GM06990 (cell line): ENCODE measurements at regions not wholly inside any gene's neighbourhood (a gene's known extent, or its start where the extent isn't known, plus 50 kb on each side); places are given as distances from the start of the nearest gene placed in this dataset.

Experiments used
- DNase-seq: peaks from one replicate; pipeline ENCODE4 v3.0.0-alpha.2; 2011; ENCODE audit not compliant: insufficient read length; ENCODE audit errors: extremely low read depth
- H3K27me3 ChIP-seq: replicated peaks from 2 replicates; pipeline ENCODE4 v1.6.0; 2011; ENCODE audit warnings: low read length; ENCODE audit not compliant: control insufficient read depth, insufficient read depth
- H3K36me3 ChIP-seq: 2 replicates; pipeline ENCODE4 v1.5.1; 2011; ENCODE audit warnings: low read length; ENCODE audit not compliant: control insufficient read depth, insufficient read depth
- H3K4me3 ChIP-seq: replicated peaks from 2 replicates; pipeline ENCODE4 v1.5.1; 2011; ENCODE audit warnings: low read depth, mild to moderate bottlenecking, control low read depth, low read length
- CTCF ChIP-seq: IDR thresholded peaks from 2 replicates; pipeline ENCODE4 v1.5.1; 2011; ENCODE audit warnings: low read length, control low read depth, mild to moderate bottlenecking, inconsistent platforms; ENCODE audit not compliant: insufficient read depth, poor library complexity, severe bottlenecking

- DNase-seq, result no peak
- no peak for TF ChIP-seq CTCF
- no peaks in the 10 kb centered on the region for H3K27me3 ChIP-seq
These were observed 513.0 kb downstream of the NUF2 start for GRCh38 chr1:163834778-163835177.

GRCh38 chr1:163836481-163836880 lies 514.7 kb downstream of the NUF2 start:
- H3K27me3 ChIP-seq, result no peaks in the 10 kb centered on the region
- no peak overlapping the region for H3K4me3 ChIP-seq
- no peak for DNase-seq
- no peaks in the 10 kb centered on the region for H3K36me3 ChIP-seq
- TF ChIP-seq CTCF, result no peak

More at GRCh38 chr1:163834778-163835177, 513.0 kb downstream of the NUF2 start:
- no peak overlapping the region for H3K4me3 ChIP-seq
- H3K36me3 ChIP-seq, result no peaks in the 10 kb centered on the region

GRCh38 chr1:163837206-163837605 lies 515.5 kb downstream of the NUF2 start:
- DNase-seq, result no peak
- no peak for TF ChIP-seq CTCF
- H3K36me3 ChIP-seq, result no peaks in the 10 kb centered on the region
- H3K27me3 ChIP-seq, result no peaks in the 10 kb centered on the region
- H3K4me3 ChIP-seq, result no peak overlapping the region

GRCh38 chr1:163842571-163842970 lies 520.8 kb downstream of the NUF2 start:
- H3K4me3 ChIP-seq, result no peak overlapping the region
- H3K27me3 ChIP-seq, result no peaks in the 10 kb centered on the region
- no peak for TF ChIP-seq CTCF
- no peak for DNase-seq
- no peaks in the 10 kb centered on the region for H3K36me3 ChIP-seq

- TF ChIP-seq CTCF, result no peak
- no peak overlapping the region for H3K4me3 ChIP-seq
- DNase-seq, result no peak
- H3K27me3 ChIP-seq, result no peaks in the 10 kb centered on the region
- no peaks in the 10 kb centered on the region for H3K36me3 ChIP-seq
These were observed 522.7 kb downstream of the NUF2 start for GRCh38 chr1:163844459-163844858.

GRCh38 chr1:163845279-163845678 lies 523.5 kb downstream of the NUF2 start:
- H3K27me3 ChIP-seq, result no peaks in the 10 kb centered on the region
- no peak for TF ChIP-seq CTCF
- no peaks in the 10 kb centered on the region for H3K36me3 ChIP-seq
- no peak overlapping the region for H3K4me3 ChIP-seq
- no peak for DNase-seq
